HG03103 (cell line): ENCODE measurements at regions not wholly inside any gene's neighbourhood (a gene's known extent, or its start where the extent isn't known, plus 50 kb on each side); places are given as distances from the start of the nearest gene placed in this dataset.

Experiments used
- ATAC-seq: cut with Tn5 transposase; IDR thresholded peaks from one replicate; pipeline ENCODE4 v1.9.1; 2021; ENCODE audit warnings: low read depth; ENCODE audit not compliant: unreplicated experiment

DNA sequence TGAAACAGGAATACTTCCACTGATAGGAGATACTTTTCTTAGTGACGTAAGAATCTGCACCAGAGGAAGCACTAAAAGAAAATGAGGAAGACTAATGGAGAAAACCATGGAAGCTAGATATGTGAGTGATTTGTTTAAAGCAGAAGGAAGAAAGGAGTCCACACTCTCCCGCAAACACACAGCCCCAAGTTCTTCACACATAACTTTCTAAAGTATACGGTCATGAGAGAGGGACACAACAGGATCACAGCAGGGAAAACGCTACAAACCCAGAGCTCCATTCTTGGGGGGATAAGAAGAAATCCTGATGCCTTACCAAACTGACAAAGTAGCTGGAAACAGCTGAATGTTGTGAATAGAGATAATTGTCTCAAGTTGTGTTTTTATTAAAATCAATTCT, 222.2 kb upstream of the TMEM161B start:
- ATAC-seq = no peak

- no peak for ATAC-seq
Measured at GRCh38 chr5:88489364-88489763, 220.7 kb upstream of the TMEM161B start.

DNA sequence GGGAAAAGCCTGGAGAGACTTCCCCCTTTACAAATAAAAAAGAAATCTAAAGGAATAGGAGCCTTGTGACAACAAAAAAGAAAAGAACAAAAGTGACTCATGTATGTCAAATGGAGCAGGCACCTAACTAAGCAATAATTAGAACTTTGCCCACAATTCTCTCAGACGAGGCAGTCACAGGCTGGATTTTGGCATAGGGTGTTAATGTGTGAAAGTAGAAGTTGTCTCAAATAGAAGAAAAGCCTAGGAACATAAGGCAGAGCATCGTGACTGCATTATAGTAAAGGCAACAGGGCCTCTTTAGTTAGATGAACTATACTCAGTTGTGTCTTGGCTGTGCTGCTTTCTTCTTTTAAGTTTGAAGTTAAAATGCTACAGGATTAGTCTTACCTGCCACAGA, 219.9 kb upstream of the TMEM161B start:
- no peak for ATAC-seq

DNA sequence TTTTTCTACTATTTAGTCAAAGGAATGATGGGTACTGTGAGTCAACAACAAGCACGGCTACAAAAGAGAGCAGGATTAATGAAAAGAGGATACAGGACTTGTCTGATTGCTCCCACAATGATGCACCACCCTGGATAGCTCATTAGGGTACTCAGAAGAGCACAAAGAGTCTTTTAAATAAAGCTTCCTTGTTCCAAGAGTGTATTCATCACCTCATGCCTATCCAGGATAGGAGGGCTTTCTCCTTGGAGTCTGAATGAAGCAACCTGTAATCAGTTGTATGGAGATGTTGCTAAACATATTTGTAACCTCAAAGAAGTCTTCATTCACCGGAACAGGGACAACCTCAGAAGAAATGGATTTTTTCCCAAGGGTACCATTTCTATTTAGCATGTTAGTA, 219.5 kb upstream of the TMEM161B start:
- ATAC-seq = no peak

- no peak for ATAC-seq
Measured at GRCh38 chr5:88487066-88487465, 218.4 kb upstream of the TMEM161B start.

DNA sequence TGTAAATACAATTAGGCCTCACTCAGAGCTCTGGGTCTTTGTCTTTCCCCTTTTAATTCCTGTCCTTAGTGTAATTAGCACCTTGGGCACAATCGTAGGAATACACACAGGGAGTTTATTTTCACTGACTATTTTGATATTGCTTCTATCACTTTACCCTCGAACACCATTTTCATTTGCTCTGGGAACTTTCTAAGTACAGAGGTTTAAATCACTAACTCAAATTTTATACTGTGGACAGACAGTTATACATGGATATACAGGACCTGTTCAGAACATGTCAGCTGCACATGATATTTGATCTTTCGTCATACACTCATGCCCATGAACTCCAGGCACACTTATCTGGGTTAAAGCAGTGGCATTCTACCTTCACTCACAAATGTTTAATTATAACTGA, 217.8 kb upstream of the TMEM161B start:
- ATAC-seq = no peak

DNA sequence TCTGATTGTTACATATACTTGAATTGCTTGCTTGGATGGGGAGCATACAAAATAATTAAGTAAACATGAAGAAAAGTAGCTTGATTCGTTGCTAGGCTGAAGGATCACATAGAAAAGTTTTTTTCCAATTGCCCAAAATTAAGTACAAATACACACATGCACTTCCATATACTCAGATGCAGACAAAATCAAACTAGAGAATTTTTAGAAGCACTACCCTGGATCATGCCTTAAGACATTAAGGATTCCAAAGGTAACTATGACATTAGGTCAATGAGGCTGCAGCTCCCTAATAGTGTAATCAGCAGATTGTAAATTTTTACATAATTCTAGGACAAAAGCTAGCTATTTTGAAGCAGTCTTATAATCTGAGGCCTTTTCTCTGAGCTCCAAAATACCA, 216.9 kb upstream of the TMEM161B start:
- ATAC-seq = no peak

GRCh38 chr5:88483964-88484672, 215.5 kb upstream of the TMEM161B start:
- no peak for ATAC-seq

- ATAC-seq = no peak
Measured at GRCh38 chr5:88480801-88481499, 212.3 kb upstream of the TMEM161B start.

GRCh38 chr5:88480245-88480644, 211.6 kb upstream of the TMEM161B start:
- ATAC-seq = no peak

GRCh38 chr5:88474574-88474973, 205.9 kb upstream of the TMEM161B start:
- ATAC-seq = no peak

- no peak for ATAC-seq
Measured at GRCh38 chr5:88470745-88471144, 202.1 kb upstream of the TMEM161B start.

GRCh38 chr5:88459971-88460370, 191.3 kb upstream of the TMEM161B start:
- no peak for ATAC-seq

DNA sequence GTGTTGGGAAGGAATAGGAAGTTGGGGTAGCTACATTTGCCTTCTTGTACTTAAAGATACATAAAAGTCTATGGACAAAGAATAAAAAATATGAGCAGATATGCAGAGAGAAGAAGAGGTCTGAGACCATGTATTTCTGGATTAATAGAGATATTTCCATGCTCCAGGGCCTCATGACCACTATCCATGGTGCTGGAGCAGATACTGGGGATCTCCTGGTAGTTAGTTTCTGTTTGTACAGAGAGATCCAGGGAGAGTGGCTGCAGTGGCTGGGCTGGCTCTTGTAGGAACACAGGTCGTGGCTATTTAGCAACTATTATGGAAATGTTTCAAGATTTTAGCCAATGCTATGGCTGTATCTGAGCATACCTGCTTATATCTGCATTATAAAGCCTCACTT, 184.2 kb upstream of the TMEM161B start:
- ATAC-seq = no peak

DNA sequence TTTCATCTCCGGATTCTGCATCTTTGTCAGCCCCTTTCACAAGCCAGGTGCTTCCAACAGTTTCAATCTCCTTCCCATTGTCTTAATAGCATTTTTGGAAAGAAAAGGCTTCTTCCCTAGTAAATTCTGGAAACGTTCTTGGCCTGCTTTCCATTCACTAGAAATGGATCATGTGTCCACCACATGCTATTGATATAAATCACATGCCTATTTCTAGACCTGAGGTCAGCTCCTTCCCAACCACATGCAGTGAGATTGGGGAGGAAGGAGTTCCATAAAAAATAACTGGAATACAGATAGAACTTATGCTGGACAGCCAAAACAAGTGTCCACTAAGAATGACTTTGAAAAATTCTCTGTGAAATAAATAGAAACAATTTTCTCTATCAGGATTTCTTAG, 181.6 kb upstream of the TMEM161B start:
- no peak for ATAC-seq

DNA sequence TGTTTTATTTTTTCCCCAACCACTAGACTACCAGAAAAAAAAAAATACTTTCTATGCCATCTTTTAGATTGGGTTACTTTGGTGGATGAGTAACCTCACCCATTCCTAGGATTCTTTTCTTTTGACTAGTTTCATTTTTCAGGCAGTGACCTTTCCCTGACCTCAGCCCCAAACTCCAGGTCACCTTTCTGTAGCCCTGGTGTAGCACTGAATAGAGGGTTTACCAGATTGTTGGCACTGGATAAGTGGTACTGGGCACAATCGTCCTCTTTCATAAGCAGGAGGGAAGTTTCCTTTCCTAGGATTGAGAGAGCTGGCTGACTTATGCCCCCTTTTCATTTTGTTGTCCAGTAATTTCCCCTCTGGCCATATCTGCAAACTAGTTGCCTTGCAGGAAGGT, 169.4 kb upstream of the TMEM161B start:
- ATAC-seq = no peak

DNA sequence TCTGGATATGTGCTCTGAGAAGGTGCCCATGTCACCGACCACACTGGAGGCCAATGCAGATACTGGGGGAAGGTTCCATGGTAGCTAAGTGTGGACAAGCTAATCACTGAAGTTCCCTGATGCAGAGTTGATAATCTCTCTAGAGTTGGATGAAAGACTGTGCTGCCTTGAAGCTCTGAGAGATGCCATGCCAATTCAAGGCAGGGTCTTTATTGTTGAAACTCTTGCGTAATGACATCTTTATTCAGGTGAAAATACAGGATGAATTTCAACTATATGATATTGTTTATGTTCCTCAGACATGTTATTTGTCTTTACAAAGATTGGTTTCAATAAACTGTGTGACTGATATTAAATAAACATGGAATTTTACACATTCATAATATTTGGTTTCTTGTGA, 167.6 kb upstream of the TMEM161B start:
- ATAC-seq = no peak

- ATAC-seq = no peak
Measured at GRCh38 chr5:88428633-88429032, 160.0 kb upstream of the TMEM161B start.

- ATAC-seq = no peak
Measured at GRCh38 chr5:88426441-88426840, 157.8 kb upstream of the TMEM161B start.

GRCh38 chr5:88425124-88425523, 156.5 kb upstream of the TMEM161B start:
- ATAC-seq = no peak

- no peak for ATAC-seq
Measured at GRCh38 chr5:88419931-88420330, 151.3 kb upstream of the TMEM161B start.

GRCh38 chr5:88407341-88407740, 138.7 kb upstream of the TMEM161B start:
- ATAC-seq = no peak
